Astrocyte (in vitro differentiated cells and primary cell): ENCODE measurements at regions not wholly inside any gene's neighbourhood (a gene's known extent, or its start where the extent isn't known, plus 50 kb on each side); places are given as distances from the start of the nearest gene placed in this dataset.

Experiments
- EZH2 ChIP-seq: IDR thresholded peaks from 2 replicates; pipeline ENCODE4 v1.6.1; 2012; ENCODE audit warnings: mild to moderate bottlenecking, low read length, inconsistent platforms; ENCODE audit not compliant: insufficient read depth
- TF ChIP-seq, protein P1 (sequence below): IDR thresholded peaks from 2 replicates; pipeline ENCODE4 v1.5.1; 2011; ENCODE audit warnings: low read depth, mild to moderate bottlenecking, inconsistent platforms, low read length, moderate library complexity; ENCODE audit not compliant: insufficient read depth

DNA sequence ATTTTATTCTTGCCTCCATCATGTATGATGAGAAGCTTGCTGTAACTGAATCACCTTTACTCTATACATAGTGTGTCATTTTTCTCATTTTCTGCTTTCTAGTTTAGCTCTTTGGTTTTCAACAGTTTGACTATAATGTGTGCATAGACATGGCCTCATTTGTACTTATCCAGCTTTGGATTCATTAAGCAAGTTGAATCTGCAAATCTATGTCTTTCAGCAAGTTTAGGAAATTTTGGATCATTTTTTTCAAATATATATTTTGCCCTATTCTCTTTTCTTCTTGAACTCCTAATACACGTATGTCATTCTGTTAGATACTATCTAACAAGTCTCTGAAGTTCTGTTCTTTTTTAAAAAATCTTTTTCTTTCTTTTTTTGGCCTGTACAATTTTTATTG, 57.8 kb downstream of the PRLHR start:
- TF ChIP-seq, protein P1, sequence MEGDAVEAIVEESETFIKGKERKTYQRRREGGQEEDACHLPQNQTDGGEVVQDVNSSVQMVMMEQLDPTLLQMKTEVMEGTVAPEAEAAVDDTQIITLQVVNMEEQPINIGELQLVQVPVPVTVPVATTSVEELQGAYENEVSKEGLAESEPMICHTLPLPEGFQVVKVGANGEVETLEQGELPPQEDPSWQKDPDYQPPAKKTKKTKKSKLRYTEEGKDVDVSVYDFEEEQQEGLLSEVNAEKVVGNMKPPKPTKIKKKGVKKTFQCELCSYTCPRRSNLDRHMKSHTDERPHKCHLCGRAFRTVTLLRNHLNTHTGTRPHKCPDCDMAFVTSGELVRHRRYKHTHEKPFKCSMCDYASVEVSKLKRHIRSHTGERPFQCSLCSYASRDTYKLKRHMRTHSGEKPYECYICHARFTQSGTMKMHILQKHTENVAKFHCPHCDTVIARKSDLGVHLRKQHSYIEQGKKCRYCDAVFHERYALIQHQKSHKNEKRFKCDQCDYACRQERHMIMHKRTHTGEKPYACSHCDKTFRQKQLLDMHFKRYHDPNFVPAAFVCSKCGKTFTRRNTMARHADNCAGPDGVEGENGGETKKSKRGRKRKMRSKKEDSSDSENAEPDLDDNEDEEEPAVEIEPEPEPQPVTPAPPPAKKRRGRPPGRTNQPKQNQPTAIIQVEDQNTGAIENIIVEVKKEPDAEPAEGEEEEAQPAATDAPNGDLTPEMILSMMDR: no peak
- no peak for TF ChIP-seq EZH2
